Hepatocyte (in vitro differentiated cells): ENCODE measurements at regions not wholly inside any gene's neighbourhood (a gene's known extent, or its start where the extent isn't known, plus 50 kb on each side); places are given as distances from the start of the nearest gene placed in this dataset.
A peak's percentile ranks its signal among the peaks of the same experiment; 100 is the strongest.

Experiments used
- DNase-seq: peaks from one replicate; pipeline ENCODE4 v3.0.0-alpha.2; 2016; ENCODE audit warnings: low spot score
- H2AFZ ChIP-seq: fragments of 200-600 bp; sonication (generic); 2 replicates; pipeline ENCODE4 v1.6.0; 2016; ENCODE audit warnings: antibody characterized with exemption, mild to moderate bottlenecking
- H3K27ac ChIP-seq: fragments of 200-600 bp; sonication (generic); 2 replicates; pipeline ENCODE4 v1.5.1; 2016; ENCODE audit warnings: mild to moderate bottlenecking
- H3K27me3 ChIP-seq: fragments of 200-600 bp; sonication (generic); 2 replicates; pipeline ENCODE4 v1.6.1; 2016
- H3K36me3 ChIP-seq: fragments of 200-600 bp; sonication (generic); replicated peaks from 2 replicates; pipeline ENCODE4 v1.5.1; 2016; ENCODE audit warnings: low read depth; ENCODE audit not compliant: insufficient read depth
- H3K4me1 ChIP-seq: fragments of 200-600 bp; sonication (generic); 2 replicates; pipeline ENCODE4 v1.5.1; 2016; ENCODE audit warnings: mild to moderate bottlenecking, moderate library complexity; ENCODE audit not compliant: insufficient read depth
- H3K4me2 ChIP-seq: fragments of 200-600 bp; sonication (generic); 2 replicates; pipeline ENCODE4 v1.6.0; 2016
- H3K4me3 ChIP-seq: fragments of 200-600 bp; sonication (generic); 2 replicates; pipeline ENCODE4 v1.5.1; 2016; ENCODE audit warnings: mild to moderate bottlenecking
- H3K79me2 ChIP-seq: fragments of 200-600 bp; sonication (generic); 2 replicates; pipeline ENCODE4 v1.6.0; 2017; ENCODE audit warnings: mild to moderate bottlenecking
- H3K9me2 ChIP-seq: fragments of 200-600 bp; sonication (generic); replicated peaks from 2 replicates; pipeline ENCODE4 v1.6.0; 2017; ENCODE audit warnings: mild to moderate bottlenecking; ENCODE audit not compliant: insufficient read depth
- H3K9me3 ChIP-seq: fragments of 200-600 bp; sonication (generic); 2 replicates; pipeline ENCODE4 v1.5.1; 2016; ENCODE audit warnings: low read depth, mild to moderate bottlenecking
- H4K20me1 ChIP-seq: fragments of 200-600 bp; sonication (generic); 2 replicates; pipeline ENCODE4 v1.6.0; 2016; ENCODE audit warnings: mild to moderate bottlenecking; ENCODE audit not compliant: insufficient read depth, poor library complexity, severe bottlenecking
- EZH2 ChIP-seq: fragments of 200-600 bp; sonication (generic); IDR thresholded peaks from 2 replicates; pipeline ENCODE4 v1.6.1; 2016; ENCODE audit warnings: antibody characterized with exemption, mild to moderate bottlenecking, borderline replicate concordance
- EZH2phosphoT487 ChIP-seq: fragments of 200-600 bp; sonication (generic); IDR thresholded peaks from one replicate; pipeline ENCODE4 v1.6.1; 2018; ENCODE audit warnings: antibody characterized with exemption, mild to moderate bottlenecking, low read depth, moderate library complexity; ENCODE audit not compliant: unreplicated experiment, severe bottlenecking
- WGBS: methylation state at CpG from one replicate; pipeline ENCODE4 v1.1.6; 2016; ENCODE audit warnings: low lambda C conversion rate; ENCODE audit errors: missing lambda C conversion rate; 5-methylcytosine and 5-hydroxymethylcytosine counted together
- TF ChIP-seq, protein P1 (sequence below): fragments of 200-600 bp; sonication (generic); IDR thresholded peaks from 2 replicates; pipeline ENCODE4 v1.5.1; 2016; ENCODE audit warnings: antibody characterized with exemption, mild to moderate bottlenecking; ENCODE audit not compliant: poor library complexity

DNA sequence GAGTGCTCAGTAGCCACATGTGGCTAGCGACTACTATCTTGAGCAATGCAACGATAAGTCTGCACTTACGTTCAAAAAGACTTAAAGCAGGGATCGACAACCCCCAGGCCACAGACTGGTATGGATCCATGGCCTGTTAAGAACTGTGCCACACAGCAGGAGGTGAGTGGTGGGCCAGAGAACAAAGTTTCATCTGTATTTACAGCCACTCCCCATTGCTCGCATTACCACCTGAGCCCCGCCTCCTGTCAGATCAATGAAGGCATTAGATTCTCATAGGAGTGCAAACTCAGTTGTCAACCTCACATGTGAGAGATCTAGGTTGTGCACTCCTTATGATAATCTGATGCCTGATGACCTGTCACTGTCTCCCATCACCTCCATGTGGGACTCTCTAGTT, 103.6 kb upstream of the ZRANB2 start:
- TF ChIP-seq, protein P1, sequence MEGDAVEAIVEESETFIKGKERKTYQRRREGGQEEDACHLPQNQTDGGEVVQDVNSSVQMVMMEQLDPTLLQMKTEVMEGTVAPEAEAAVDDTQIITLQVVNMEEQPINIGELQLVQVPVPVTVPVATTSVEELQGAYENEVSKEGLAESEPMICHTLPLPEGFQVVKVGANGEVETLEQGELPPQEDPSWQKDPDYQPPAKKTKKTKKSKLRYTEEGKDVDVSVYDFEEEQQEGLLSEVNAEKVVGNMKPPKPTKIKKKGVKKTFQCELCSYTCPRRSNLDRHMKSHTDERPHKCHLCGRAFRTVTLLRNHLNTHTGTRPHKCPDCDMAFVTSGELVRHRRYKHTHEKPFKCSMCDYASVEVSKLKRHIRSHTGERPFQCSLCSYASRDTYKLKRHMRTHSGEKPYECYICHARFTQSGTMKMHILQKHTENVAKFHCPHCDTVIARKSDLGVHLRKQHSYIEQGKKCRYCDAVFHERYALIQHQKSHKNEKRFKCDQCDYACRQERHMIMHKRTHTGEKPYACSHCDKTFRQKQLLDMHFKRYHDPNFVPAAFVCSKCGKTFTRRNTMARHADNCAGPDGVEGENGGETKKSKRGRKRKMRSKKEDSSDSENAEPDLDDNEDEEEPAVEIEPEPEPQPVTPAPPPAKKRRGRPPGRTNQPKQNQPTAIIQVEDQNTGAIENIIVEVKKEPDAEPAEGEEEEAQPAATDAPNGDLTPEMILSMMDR = no peak
- TF ChIP-seq EZH2 = no peak
- TF ChIP-seq EZH2phosphoT487 = no peak
- H3K9me2 ChIP-seq = no peaks in the 10 kb centered on the region
- H3K4me3 ChIP-seq = no peak overlapping the region
- H3K27me3 ChIP-seq = no peaks in the 10 kb centered on the region
- no peak overlapping the region for H3K4me2 ChIP-seq
- H3K79me2 ChIP-seq = no peaks in the 10 kb centered on the region
- WGBS = 94% methylated on average over 6 of the region's 6 CpGs
- H3K27ac ChIP-seq = no peak overlapping the region
- no peaks in the 10 kb centered on the region for H3K4me1 ChIP-seq
- H3K36me3 ChIP-seq = no peaks in the 10 kb centered on the region
- H3K9me3 ChIP-seq = no peaks in the 10 kb centered on the region
- DNase-seq = no peak
- no peak overlapping the region for H2AFZ ChIP-seq
- no peaks in the 10 kb centered on the region for H4K20me1 ChIP-seq

GRCh38 chr1:71179997-71180396, 99.2 kb upstream of the ZRANB2 start:
- H3K36me3 ChIP-seq = no peaks in the 10 kb centered on the region
- H3K27me3 ChIP-seq = no peaks in the 10 kb centered on the region
- H3K9me3 ChIP-seq = no peaks in the 10 kb centered on the region
- no peak overlapping the region for H2AFZ ChIP-seq
- no peaks in the 10 kb centered on the region for H4K20me1 ChIP-seq
- H3K27ac ChIP-seq = peak overlapping the region; percentile 54
- H3K4me2 ChIP-seq = no peak overlapping the region
- H3K79me2 ChIP-seq = no peaks in the 10 kb centered on the region
- no peak overlapping the region for H3K4me3 ChIP-seq
- no peaks in the 10 kb centered on the region for H3K9me2 ChIP-seq
- H3K4me1 ChIP-seq = no peaks in the 10 kb centered on the region
- TF ChIP-seq, protein P1 = no peak
- TF ChIP-seq EZH2phosphoT487 (no peak), EZH2 (no peak)
- peak; percentile 12 for DNase-seq

GRCh38 chr1:71170925-71171324, 90.1 kb upstream of the ZRANB2 start:
- Histone ChIP-seq H3K27me3 (no peaks in the 10 kb centered on the region), H4K20me1 (no peaks in the 10 kb centered on the region), H2AFZ (no peak overlapping the region), H3K36me3 (no peaks in the 10 kb centered on the region), H3K9me3 (no peaks in the 10 kb centered on the region), H3K4me1 (no peaks in the 10 kb centered on the region), H3K4me2 (no peak overlapping the region), H3K9me2 (no peaks in the 10 kb centered on the region), H3K4me3 (no peak overlapping the region), H3K27ac (no peak overlapping the region), H3K79me2 (no peaks in the 10 kb centered on the region)
- WGBS = 68% methylated on average over 1 of the region's 1 CpG
- no peak for DNase-seq
- TF ChIP-seq EZH2phosphoT487 (no peak), EZH2 (no peak)
- TF ChIP-seq, protein P1 = no peak

GRCh38 chr1:71167505-71167904, 86.7 kb upstream of the ZRANB2 start:
- Histone ChIP-seq H3K4me3 (no peak overlapping the region), H2AFZ (no peak overlapping the region), H3K9me3 (no peaks in the 10 kb centered on the region), H3K27me3 (no peaks in the 10 kb centered on the region), H3K27ac (no peak overlapping the region), H3K9me2 (no peaks in the 10 kb centered on the region), H3K36me3 (no peaks in the 10 kb centered on the region), H3K4me2 (no peak overlapping the region), H3K79me2 (no peaks in the 10 kb centered on the region), H3K4me1 (no peaks in the 10 kb centered on the region), H4K20me1 (no peaks in the 10 kb centered on the region)
- no peak for TF ChIP-seq EZH2
- no peak for TF ChIP-seq EZH2phosphoT487
- TF ChIP-seq, protein P1 = no peak
- DNase-seq = no peak
- 78% methylated on average over 2 of the region's 2 CpGs for WGBS
